ENCODE measurements at regions not wholly inside any gene's neighbourhood (a gene's known extent, or its start where the extent isn't known, plus 50 kb on each side); places are given as distances from the start of the nearest gene placed in this dataset. TPM values are rescaled to one million over a fixed set of nuclear protein-coding genes. Genes with fewer than 3 reads are reported as not detected.

Small RNA genes in the stretch of these regions (small RNA-seq; reads per million reads assigned to genes)
- not detected for gene MIR3681
- gene RF00093: not detected
- gene RNU6-843P: not detected

Measured in hematopoietic multipotent progenitor cell (in vitro differentiated cells).